Kidney epithelial cell (primary cell): ENCODE measurements at regions not wholly inside any gene's neighbourhood (a gene's known extent, or its start where the extent isn't known, plus 50 kb on each side); places are given as distances from the start of the nearest gene placed in this dataset.

Experiments
- DNase-seq: peaks from one replicate; pipeline ENCODE4 v3.0.0-alpha.2; 2010; ENCODE audit warnings: low read depth
- H3K27me3 ChIP-seq: 2 replicates; pipeline ENCODE4 v1.6.0; 2011; ENCODE audit warnings: low read length; ENCODE audit not compliant: control insufficient read depth, insufficient read depth
- H3K36me3 ChIP-seq: 2 replicates; pipeline ENCODE4 v1.5.1; 2011; ENCODE audit warnings: low read length; ENCODE audit not compliant: control insufficient read depth, insufficient read depth
- H3K4me3 ChIP-seq: 2 replicates; pipeline ENCODE4 v1.5.1; 2011; ENCODE audit warnings: low read depth, mild to moderate bottlenecking, control low read depth, low read length
- TF ChIP-seq, protein P1 (sequence below): IDR thresholded peaks from 2 replicates; pipeline ENCODE4 v1.5.1; 2011; ENCODE audit warnings: mild to moderate bottlenecking, moderate library complexity, low read length, control low read depth, inconsistent platforms; ENCODE audit not compliant: insufficient read depth, poor library complexity, severe bottlenecking

DNA sequence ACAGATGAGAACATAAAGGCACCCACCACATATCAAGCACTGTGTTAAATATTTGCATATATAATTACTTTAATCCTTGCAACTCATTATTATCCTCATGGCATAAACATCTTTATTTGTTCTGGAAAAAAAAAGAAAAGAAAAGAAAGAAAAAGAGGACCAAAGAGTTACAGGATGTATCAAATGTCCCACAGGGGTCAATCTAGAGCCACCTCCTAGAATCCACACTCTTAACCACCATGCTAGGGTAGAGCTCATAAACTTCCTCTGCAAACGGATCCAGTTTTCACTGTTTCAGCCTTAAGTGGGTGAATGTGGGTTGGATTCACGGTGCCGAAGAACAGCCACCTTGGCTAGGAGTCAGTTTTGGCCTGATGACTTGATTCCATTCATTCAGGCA, 171.1 kb upstream of the PPARGC1A start:
- no peak overlapping the region for H3K4me3 ChIP-seq
- no peaks in the 10 kb centered on the region for H3K27me3 ChIP-seq
- TF ChIP-seq, protein P1, sequence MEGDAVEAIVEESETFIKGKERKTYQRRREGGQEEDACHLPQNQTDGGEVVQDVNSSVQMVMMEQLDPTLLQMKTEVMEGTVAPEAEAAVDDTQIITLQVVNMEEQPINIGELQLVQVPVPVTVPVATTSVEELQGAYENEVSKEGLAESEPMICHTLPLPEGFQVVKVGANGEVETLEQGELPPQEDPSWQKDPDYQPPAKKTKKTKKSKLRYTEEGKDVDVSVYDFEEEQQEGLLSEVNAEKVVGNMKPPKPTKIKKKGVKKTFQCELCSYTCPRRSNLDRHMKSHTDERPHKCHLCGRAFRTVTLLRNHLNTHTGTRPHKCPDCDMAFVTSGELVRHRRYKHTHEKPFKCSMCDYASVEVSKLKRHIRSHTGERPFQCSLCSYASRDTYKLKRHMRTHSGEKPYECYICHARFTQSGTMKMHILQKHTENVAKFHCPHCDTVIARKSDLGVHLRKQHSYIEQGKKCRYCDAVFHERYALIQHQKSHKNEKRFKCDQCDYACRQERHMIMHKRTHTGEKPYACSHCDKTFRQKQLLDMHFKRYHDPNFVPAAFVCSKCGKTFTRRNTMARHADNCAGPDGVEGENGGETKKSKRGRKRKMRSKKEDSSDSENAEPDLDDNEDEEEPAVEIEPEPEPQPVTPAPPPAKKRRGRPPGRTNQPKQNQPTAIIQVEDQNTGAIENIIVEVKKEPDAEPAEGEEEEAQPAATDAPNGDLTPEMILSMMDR: no peak
- H3K36me3 ChIP-seq: no peaks in the 10 kb centered on the region
- DNase-seq: no peak

- no peak for DNase-seq
- H3K4me3 ChIP-seq: no peak overlapping the region
- H3K36me3 ChIP-seq: no peaks in the 10 kb centered on the region
- no peaks in the 10 kb centered on the region for H3K27me3 ChIP-seq
- TF ChIP-seq, protein P1: no peak
Observed at GRCh38 chr4:24059839-24060238, 170.0 kb upstream of the PPARGC1A start.

DNA sequence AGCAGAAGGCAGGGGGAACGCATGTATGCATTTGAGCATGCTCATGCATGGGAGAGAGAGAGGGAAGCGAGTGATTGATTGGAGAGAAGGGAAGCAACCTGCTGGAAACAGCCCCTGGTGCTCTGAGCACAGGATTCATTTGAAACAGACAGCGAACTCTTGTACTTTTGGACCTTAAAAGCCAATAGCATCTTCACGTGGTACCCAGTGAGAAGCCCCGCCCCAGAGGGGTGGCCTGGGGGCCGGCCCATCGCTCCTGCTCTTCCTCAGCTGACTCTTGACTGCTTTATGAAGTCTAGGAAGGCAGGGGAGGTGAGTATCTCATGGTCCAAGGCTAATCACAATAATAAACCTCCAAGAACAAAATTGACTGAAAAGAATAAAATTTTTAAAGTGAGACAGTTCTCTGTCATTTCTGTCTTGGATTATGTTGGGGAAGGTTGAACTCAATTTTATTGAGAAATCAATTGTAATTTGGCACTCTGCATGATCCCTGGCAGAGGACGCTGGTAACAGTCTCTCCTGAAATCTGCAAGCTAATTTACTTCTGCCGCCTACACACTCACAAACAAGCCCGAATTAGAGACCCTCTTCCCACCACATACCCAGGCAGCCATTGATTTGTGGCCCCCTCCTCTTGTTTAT, 168.2 kb upstream of the PPARGC1A start:
- TF ChIP-seq, protein P1: no peak
- Histone ChIP-seq H3K36me3 (no peaks in the 10 kb centered on the region), H3K4me3 (no peak overlapping the region), H3K27me3 (no peaks in the 10 kb centered on the region)
- DNase-seq: no peak

GRCh38 chr4:24056289-24056688, 166.4 kb upstream of the PPARGC1A start:
- no peak for DNase-seq
- no peaks in the 10 kb centered on the region for H3K27me3 ChIP-seq
- H3K4me3 ChIP-seq: no peak overlapping the region
- no peaks in the 10 kb centered on the region for H3K36me3 ChIP-seq
- TF ChIP-seq, protein P1: no peak

GRCh38 chr4:24055623-24056022, 165.8 kb upstream of the PPARGC1A start:
- Histone ChIP-seq H3K36me3 (no peaks in the 10 kb centered on the region), H3K4me3 (no peak overlapping the region), H3K27me3 (no peaks in the 10 kb centered on the region)
- DNase-seq: no peak
- TF ChIP-seq, protein P1: no peak

GRCh38 chr4:24054910-24055309, 165.1 kb upstream of the PPARGC1A start:
- Histone ChIP-seq H3K4me3 (no peak overlapping the region), H3K27me3 (no peaks in the 10 kb centered on the region), H3K36me3 (no peaks in the 10 kb centered on the region)
- DNase-seq: no peak
- TF ChIP-seq, protein P1: no peak
